Adipocyte (in vitro differentiated cells): ENCODE measurements at regions not wholly inside any gene's neighbourhood (a gene's known extent, or its start where the extent isn't known, plus 50 kb on each side); places are given as distances from the start of the nearest gene placed in this dataset.

ENCODE experiments used
- DNase-seq: peaks from one replicate; pipeline ENCODE4 v3.0.0-alpha.2; 2015; ENCODE audit warnings: low read depth
- H3K27me3 ChIP-seq: replicated peaks from 2 replicates; pipeline ENCODE4 v1.7.0; 2013; ENCODE audit warnings: mild to moderate bottlenecking, low read length, moderate library complexity; ENCODE audit not compliant: control insufficient read depth, insufficient read depth
- H3K36me3 ChIP-seq: 2 replicates; pipeline ENCODE4 v1.7.0; 2013; ENCODE audit warnings: low read length, mild to moderate bottlenecking, moderate library complexity; ENCODE audit not compliant: control insufficient read depth, insufficient read depth, severe bottlenecking
- H3K4me1 ChIP-seq: 2 replicates; pipeline ENCODE4 v1.7.0; 2013; ENCODE audit warnings: mild to moderate bottlenecking, low read length, moderate library complexity; ENCODE audit not compliant: control insufficient read depth, insufficient read depth
- H3K4me3 ChIP-seq: 2 replicates; pipeline ENCODE4 v1.7.0; 2013; ENCODE audit warnings: mild to moderate bottlenecking, low read length, moderate library complexity
- H3K9ac ChIP-seq: 2 replicates; pipeline ENCODE4 v1.7.0; 2013; ENCODE audit warnings: mild to moderate bottlenecking, low read length, moderate library complexity
- H3K9me3 ChIP-seq: 2 replicates; pipeline ENCODE4 v1.7.0; 2013; ENCODE audit warnings: mild to moderate bottlenecking, low read length, moderate library complexity; ENCODE audit not compliant: control insufficient read depth

GRCh38 chr2:2859732-2860131 is 517.9 kb downstream of the EIPR1 start:
- no peak overlapping the region for H3K4me3 ChIP-seq
- no peaks in the 10 kb centered on the region for H3K9me3 ChIP-seq
- no peaks in the 10 kb centered on the region for H3K36me3 ChIP-seq
- no peak for DNase-seq
- no peaks in the 10 kb centered on the region for H3K4me1 ChIP-seq
- H3K27me3 ChIP-seq = no peaks in the 10 kb centered on the region
- H3K9ac ChIP-seq = no peak overlapping the region

DNA sequence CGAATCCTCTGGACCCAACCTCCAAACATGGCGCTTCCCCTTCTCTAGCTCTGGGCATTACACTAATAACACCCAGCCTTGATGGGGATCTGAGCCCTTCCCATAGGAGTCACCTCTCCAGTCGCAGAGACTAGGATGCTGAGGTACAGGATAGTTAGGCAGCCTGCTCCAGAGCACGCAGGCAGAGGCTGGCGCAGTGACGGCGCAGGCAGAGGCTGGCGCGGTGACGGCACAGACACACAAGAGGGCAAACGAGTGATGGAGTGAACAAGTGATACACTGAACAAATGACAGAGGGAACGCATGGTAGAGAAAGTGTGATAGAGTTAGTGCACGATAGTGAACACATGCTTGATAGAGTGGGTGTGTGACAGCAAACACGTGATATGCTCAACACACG is 518.5 kb downstream of the EIPR1 start:
- H3K4me1 ChIP-seq = no peaks in the 10 kb centered on the region
- H3K27me3 ChIP-seq = no peaks in the 10 kb centered on the region
- no peaks in the 10 kb centered on the region for H3K9me3 ChIP-seq
- no peak for DNase-seq
- H3K4me3 ChIP-seq = no peak overlapping the region
- H3K36me3 ChIP-seq = no peaks in the 10 kb centered on the region
- H3K9ac ChIP-seq = no peak overlapping the region

GRCh38 chr2:2856723-2857415 is 520.7 kb downstream of the EIPR1 start:
- H3K36me3 ChIP-seq = no peaks in the 10 kb centered on the region
- no peaks in the 10 kb centered on the region for H3K4me1 ChIP-seq
- no peak overlapping the region for H3K9ac ChIP-seq
- DNase-seq = no peak
- H3K4me3 ChIP-seq = no peak overlapping the region
- H3K27me3 ChIP-seq = no peaks in the 10 kb centered on the region
- no peaks in the 10 kb centered on the region for H3K9me3 ChIP-seq

DNA sequence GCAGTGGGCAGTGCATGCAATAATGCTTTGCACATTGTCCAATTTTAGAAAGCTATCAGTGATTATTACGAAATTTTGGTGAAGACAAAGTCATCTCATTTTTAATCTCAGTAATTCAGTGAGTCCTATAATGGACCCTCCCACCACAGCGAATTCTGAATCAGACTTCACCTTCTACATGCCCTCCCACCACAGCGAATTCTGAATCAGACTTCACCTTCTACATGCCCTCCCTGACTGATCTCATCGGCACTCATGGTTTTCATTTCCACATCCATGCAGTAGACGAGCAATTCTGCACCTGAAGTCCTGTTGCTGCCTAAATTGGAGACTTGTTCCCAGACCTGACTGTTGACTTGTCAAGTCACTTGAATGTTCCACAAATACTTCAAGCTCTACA is 522.3 kb downstream of the EIPR1 start:
- no peaks in the 10 kb centered on the region for H3K4me1 ChIP-seq
- H3K27me3 ChIP-seq = no peaks in the 10 kb centered on the region
- no peaks in the 10 kb centered on the region for H3K36me3 ChIP-seq
- H3K9me3 ChIP-seq = no peaks in the 10 kb centered on the region
- no peak overlapping the region for H3K4me3 ChIP-seq
- no peak for DNase-seq
- no peak overlapping the region for H3K9ac ChIP-seq

DNA sequence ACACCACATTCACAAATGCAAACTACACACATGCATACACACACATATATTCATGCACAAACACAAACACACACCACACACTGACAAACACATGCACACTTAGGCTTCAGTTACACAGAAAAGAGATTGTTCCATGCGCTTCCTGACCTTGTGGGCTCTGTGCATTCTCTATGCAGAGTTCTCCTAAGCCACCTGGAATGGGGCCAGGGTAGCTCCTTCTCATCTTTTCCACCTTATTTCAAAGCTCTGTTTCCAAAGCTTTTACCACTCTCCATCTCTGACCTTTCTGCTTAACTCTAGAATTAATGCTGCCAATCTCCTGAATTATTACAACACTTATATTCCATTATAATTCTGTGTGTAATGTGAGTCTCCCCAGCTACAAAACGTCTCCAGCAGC is 522.3 kb upstream of the MYT1L start:
- Histone ChIP-seq H3K4me3 (no peak overlapping the region), H3K9ac (no peak overlapping the region), H3K36me3 (no peaks in the 10 kb centered on the region), H3K4me1 (no peaks in the 10 kb centered on the region), H3K27me3 (no peaks in the 10 kb centered on the region), H3K9me3 (no peaks in the 10 kb centered on the region)
- no peak for DNase-seq

GRCh38 chr2:2851806-2852777 is 521.0 kb upstream of the MYT1L start:
- H3K4me1 ChIP-seq = no peaks in the 10 kb centered on the region
- H3K9ac ChIP-seq = no peak overlapping the region
- no peak for DNase-seq
- H3K9me3 ChIP-seq = no peaks in the 10 kb centered on the region
- no peak overlapping the region for H3K4me3 ChIP-seq
- no peaks in the 10 kb centered on the region for H3K36me3 ChIP-seq
- H3K27me3 ChIP-seq = no peaks in the 10 kb centered on the region

- H3K27me3 ChIP-seq = no peaks in the 10 kb centered on the region
- DNase-seq = no peak
- H3K9ac ChIP-seq = no peak overlapping the region
- H3K4me3 ChIP-seq = no peak overlapping the region
- peaks cover 6% of the 10 kb centered on the region for H3K4me1 ChIP-seq
- no peaks in the 10 kb centered on the region for H3K36me3 ChIP-seq
- no peaks in the 10 kb centered on the region for H3K9me3 ChIP-seq
Observed at GRCh38 chr2:2851316-2851715, 520.2 kb upstream of the MYT1L start.

DNA sequence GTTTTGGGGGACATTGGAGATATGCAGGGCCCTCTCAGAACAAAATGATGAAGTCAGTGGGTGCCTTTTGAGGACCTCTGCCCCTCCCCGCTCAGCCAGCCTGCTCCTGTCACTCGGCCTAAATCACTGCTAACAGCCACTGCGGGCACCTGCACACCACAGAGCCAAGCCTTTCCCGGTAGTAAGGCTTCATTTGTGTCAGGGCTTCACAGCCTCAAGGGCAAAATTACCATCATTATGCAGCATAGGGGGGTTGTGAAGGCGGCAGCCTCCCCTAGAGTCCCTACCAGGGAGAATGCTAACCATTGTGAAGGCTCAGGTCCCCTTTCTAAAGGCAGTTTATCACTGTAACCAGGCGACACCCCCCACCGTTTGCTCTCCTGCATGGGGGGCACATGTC is 519.8 kb upstream of the MYT1L start:
- H3K27me3 ChIP-seq = no peaks in the 10 kb centered on the region
- H3K4me1 ChIP-seq = peaks cover 6% of the 10 kb centered on the region
- DNase-seq = no peak
- H3K9me3 ChIP-seq = no peaks in the 10 kb centered on the region
- H3K9ac ChIP-seq = no peak overlapping the region
- no peaks in the 10 kb centered on the region for H3K36me3 ChIP-seq
- no peak overlapping the region for H3K4me3 ChIP-seq

GRCh38 chr2:2850218-2850755 is 519.2 kb upstream of the MYT1L start:
- Histone ChIP-seq H3K4me3 (no peak overlapping the region), H3K27me3 (no peaks in the 10 kb centered on the region), H3K9ac (no peak overlapping the region), H3K36me3 (no peaks in the 10 kb centered on the region), H3K4me1 (peaks cover 6% of the 10 kb centered on the region), H3K9me3 (no peaks in the 10 kb centered on the region)
- no peak for DNase-seq

DNA sequence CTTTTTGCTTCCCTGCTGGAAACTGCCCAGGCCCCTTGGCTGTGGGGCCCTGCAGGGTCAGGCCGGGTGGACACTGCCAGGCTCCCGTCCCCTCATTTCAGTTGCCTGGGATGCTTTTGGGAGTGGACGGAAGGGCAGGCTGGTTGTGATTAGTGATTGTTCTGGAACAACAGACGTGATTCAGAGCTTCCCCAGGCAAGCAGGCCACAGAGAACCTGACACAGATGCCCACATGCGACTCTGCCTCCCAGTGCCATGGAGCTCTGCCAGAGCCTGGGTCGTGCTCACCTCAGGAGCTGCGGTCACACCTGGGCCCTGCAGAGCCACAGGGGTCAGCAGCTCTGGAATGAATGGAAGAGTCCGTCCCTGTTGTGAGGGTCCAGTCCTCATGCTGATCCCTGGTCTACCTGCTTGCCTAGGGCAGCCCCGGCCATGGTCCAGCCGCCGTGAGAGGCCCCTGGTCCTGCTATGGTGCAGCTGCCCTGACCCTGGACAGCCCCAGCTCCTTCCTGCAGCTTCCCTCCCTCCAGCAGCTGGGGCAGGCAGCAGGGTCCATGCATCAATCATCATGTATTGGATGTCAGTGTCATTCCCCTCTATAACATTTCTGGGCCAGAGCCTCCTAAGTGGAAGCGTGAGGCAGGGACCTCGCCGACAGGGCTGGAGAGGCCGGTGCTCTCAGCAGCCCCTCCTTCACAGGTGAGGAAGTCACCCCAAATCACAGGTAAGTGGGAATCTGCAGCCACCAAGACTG is 518.6 kb upstream of the MYT1L start:
- no peaks in the 10 kb centered on the region for H3K27me3 ChIP-seq
- no peak for DNase-seq
- no peaks in the 10 kb centered on the region for H3K36me3 ChIP-seq
- H3K9me3 ChIP-seq = no peaks in the 10 kb centered on the region
- no peak overlapping the region for H3K9ac ChIP-seq
- no peak overlapping the region for H3K4me3 ChIP-seq
- peaks cover 6% of the 10 kb centered on the region for H3K4me1 ChIP-seq
